KMS-11 (cell line): ENCODE measurements at regions not wholly inside any gene's neighbourhood (a gene's known extent, or its start where the extent isn't known, plus 50 kb on each side); places are given as distances from the start of the nearest gene placed in this dataset.

Experiments
- H2AFZ ChIP-seq: fragments of 200-600 bp; sonication (generic); 2 replicates; pipeline ENCODE4 v1.6.1; 2016; ENCODE audit warnings: antibody characterized with exemption, mixed run types, low read depth
- H3K27ac ChIP-seq: fragments of 200-600 bp; sonication (generic); 2 replicates; pipeline ENCODE4 v1.6.1; 2016; ENCODE audit warnings: mild to moderate bottlenecking, mixed run types
- H3K27me3 ChIP-seq: fragments of 200-600 bp; sonication (generic); 2 replicates; pipeline ENCODE4 v1.6.1; 2017; ENCODE audit warnings: mild to moderate bottlenecking, low read depth, mixed run types, moderate library complexity; ENCODE audit not compliant: insufficient read depth
- H3K36me3 ChIP-seq: fragments of 200-600 bp; sonication (generic); 2 replicates; pipeline ENCODE4 v1.6.1; 2017; ENCODE audit warnings: mild to moderate bottlenecking, mixed run types; ENCODE audit not compliant: insufficient read depth
- H3K4me1 ChIP-seq: fragments of 200-600 bp; sonication (generic); 2 replicates; pipeline ENCODE4 v1.6.1; 2016; ENCODE audit warnings: mild to moderate bottlenecking, low read depth, mixed run types; ENCODE audit not compliant: poor library complexity, severe bottlenecking
- H3K4me2 ChIP-seq: fragments of 200-600 bp; sonication (generic); 2 replicates; pipeline ENCODE4 v1.7.0; 2016; ENCODE audit warnings: mild to moderate bottlenecking, mixed run types
- H3K4me3 ChIP-seq: fragments of 200-600 bp; sonication (generic); IDR thresholded peaks from 2 replicates; pipeline ENCODE4 v1.6.1; 2017; ENCODE audit warnings: low read depth, low read length, mixed read lengths; ENCODE audit not compliant: insufficient read depth
- H3K79me2 ChIP-seq: fragments of 200-600 bp; sonication (generic); 2 replicates; pipeline ENCODE4 v1.6.1; 2016; ENCODE audit warnings: low read depth, mixed run types; ENCODE audit not compliant: insufficient read depth
- H3K9ac ChIP-seq: fragments of 200-600 bp; sonication (generic); 2 replicates; pipeline ENCODE4 v1.6.1; 2016; ENCODE audit warnings: mild to moderate bottlenecking, mixed run types
- H4K20me1 ChIP-seq: fragments of 200-600 bp; sonication (generic); 2 replicates; pipeline ENCODE4 v1.6.1; 2016; ENCODE audit warnings: mild to moderate bottlenecking, mixed run types; ENCODE audit not compliant: insufficient read depth
- TF ChIP-seq, protein P1 (sequence below): fragments of 200-600 bp; sonication (generic); conservative IDR thresholded peaks from 2 replicates; pipeline ENCODE4 v1.6.1; 2017; ENCODE audit warnings: low read depth, mild to moderate bottlenecking, antibody characterized with exemption, low read length, moderate library complexity, mixed read lengths

DNA sequence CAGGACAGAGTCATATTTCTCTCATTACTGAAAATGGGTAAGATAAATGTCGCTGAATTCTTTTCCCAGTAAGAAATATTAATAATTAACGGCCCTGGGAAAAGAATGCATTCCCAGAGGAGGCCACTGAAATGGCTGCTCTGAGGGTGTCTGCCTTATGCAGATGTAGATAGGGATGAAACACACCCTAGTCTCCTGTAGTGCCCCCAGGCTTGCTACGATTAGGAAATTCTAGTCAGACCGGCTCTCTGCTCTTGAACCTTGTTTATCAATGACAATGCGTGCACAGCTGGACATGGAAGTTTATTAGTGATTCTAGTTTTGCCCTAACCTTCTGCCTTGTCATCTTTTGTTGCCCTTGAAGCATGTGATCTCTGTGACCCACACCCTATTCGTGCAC, 291.1 kb downstream of the ZNF248 start:
- H3K4me2 ChIP-seq, result no peak overlapping the region
- no peak overlapping the region for H3K4me3 ChIP-seq
- no peaks in the 10 kb centered on the region for H4K20me1 ChIP-seq
- no peaks in the 10 kb centered on the region for H3K36me3 ChIP-seq
- TF ChIP-seq, protein P1, sequence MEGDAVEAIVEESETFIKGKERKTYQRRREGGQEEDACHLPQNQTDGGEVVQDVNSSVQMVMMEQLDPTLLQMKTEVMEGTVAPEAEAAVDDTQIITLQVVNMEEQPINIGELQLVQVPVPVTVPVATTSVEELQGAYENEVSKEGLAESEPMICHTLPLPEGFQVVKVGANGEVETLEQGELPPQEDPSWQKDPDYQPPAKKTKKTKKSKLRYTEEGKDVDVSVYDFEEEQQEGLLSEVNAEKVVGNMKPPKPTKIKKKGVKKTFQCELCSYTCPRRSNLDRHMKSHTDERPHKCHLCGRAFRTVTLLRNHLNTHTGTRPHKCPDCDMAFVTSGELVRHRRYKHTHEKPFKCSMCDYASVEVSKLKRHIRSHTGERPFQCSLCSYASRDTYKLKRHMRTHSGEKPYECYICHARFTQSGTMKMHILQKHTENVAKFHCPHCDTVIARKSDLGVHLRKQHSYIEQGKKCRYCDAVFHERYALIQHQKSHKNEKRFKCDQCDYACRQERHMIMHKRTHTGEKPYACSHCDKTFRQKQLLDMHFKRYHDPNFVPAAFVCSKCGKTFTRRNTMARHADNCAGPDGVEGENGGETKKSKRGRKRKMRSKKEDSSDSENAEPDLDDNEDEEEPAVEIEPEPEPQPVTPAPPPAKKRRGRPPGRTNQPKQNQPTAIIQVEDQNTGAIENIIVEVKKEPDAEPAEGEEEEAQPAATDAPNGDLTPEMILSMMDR, result no peak
- no peak overlapping the region for H3K27ac ChIP-seq
- H2AFZ ChIP-seq, result no peak overlapping the region
- no peaks in the 10 kb centered on the region for H3K4me1 ChIP-seq
- no peaks in the 10 kb centered on the region for H3K79me2 ChIP-seq
- H3K27me3 ChIP-seq, result no peaks in the 10 kb centered on the region
- no peak overlapping the region for H3K9ac ChIP-seq

DNA sequence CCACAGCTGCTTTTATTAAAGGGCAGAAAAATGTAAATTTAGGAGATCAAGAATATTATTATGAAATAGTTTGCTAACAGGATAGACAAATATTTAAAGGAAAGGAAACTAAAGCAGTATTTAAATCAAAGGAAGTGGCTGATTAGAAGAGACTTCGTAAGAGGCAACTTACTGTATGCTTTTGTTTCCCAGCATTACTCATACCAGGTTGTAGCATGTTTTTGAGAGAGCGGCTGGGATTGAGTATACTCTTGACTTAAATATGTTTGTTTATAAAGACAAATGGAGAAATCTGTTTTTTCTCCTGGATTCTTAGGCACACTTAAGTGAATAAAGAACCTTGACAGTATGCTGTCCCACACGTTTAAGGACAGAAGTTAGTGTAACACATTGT, 293.7 kb downstream of the ZNF248 start:
- TF ChIP-seq, protein P1, result no peak
- Histone ChIP-seq H3K27ac (no peak overlapping the region), H3K79me2 (no peaks in the 10 kb centered on the region)

DNA sequence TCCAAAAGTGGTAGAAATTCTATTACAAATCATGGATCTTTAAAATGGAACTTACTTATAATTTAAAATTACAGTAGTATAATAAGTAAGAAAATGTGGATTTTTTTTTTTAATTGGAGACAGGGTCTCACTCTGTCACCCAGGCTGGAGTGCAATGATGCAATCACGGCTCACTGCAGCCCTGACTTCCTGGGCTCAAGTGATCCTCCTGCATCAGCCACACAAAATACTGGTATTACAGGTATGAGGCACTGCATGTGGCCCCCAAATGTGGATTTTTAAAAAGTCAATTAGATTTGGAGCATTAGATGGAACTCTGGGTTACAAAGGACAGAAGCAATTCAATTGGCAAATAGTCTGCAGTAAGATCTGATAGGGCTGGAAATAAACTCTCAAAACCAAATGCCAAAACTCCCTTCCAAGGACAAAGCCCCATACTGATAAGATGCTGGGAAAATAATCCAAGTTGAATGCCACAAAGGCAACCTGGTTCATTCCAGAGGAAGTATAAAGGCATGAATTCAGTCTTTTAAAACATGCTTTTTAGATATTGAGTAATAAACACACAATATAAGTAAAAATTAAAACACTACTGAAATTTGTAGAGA, 294.2 kb downstream of the ZNF248 start:
- H3K4me1 ChIP-seq, result no peaks in the 10 kb centered on the region
- H3K27me3 ChIP-seq, result no peaks in the 10 kb centered on the region
- H3K9ac ChIP-seq, result no peak overlapping the region
- no peaks in the 10 kb centered on the region for H3K79me2 ChIP-seq
- no peaks in the 10 kb centered on the region for H3K36me3 ChIP-seq
- H2AFZ ChIP-seq, result no peak overlapping the region
- no peak overlapping the region for H3K4me3 ChIP-seq
- H3K27ac ChIP-seq, result no peak overlapping the region
- no peaks in the 10 kb centered on the region for H4K20me1 ChIP-seq
- H3K4me2 ChIP-seq, result no peak overlapping the region
- TF ChIP-seq, protein P1, result no peak

More for the DNA sequence above, 293.7 kb downstream of the ZNF248 start:
- H3K4me1 ChIP-seq, result no peaks in the 10 kb centered on the region
- no peak overlapping the region for H3K9ac ChIP-seq
- H3K4me3 ChIP-seq, result no peak overlapping the region
- H3K4me2 ChIP-seq, result no peak overlapping the region
- H2AFZ ChIP-seq, result no peak overlapping the region
- no peaks in the 10 kb centered on the region for H3K27me3 ChIP-seq
- no peaks in the 10 kb centered on the region for H3K36me3 ChIP-seq
- H4K20me1 ChIP-seq, result no peaks in the 10 kb centered on the region

DNA sequence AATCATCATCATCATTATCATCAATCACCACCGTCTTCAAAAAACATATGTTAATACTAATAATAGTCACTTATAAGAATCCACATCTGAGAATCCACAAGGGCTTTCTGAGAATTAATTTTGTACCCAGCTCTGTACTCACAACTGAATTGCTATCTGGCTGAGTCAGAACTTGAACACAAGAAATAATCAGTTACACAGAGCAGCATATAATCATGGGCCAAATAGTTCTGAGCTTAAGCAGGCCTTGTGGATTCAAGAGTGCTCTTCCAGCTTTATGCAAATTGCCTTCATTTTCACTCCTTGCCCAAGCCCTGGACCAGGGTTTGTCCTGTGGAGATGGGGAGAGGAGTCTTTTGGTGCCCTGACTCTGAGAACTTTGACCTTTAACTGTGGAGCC, 304.5 kb downstream of the ZNF248 start:
- Histone ChIP-seq H3K27me3 (no peaks in the 10 kb centered on the region), H3K4me1 (no peaks in the 10 kb centered on the region), H4K20me1 (no peaks in the 10 kb centered on the region), H3K27ac (no peak overlapping the region), H3K9ac (no peak overlapping the region), H3K79me2 (no peaks in the 10 kb centered on the region), H3K36me3 (no peaks in the 10 kb centered on the region), H3K4me2 (no peak overlapping the region), H2AFZ (no peak overlapping the region), H3K4me3 (no peak overlapping the region)
- TF ChIP-seq, protein P1, result no peak
